ENCODE measurements at regions not wholly inside any gene's neighbourhood (a gene's known extent, or its start where the extent isn't known, plus 50 kb on each side); places are given as distances from the start of the nearest gene placed in this dataset.
"Not testable (repeated sequence)": the region's sequence is repeated elsewhere in the genome, so short reads cannot be mapped to it uniquely, and the experiment has no call there.

GRCh38 chr12:131335456-131335855 is 375.4 kb upstream of the SFSWAP start:
- no peak overlapping the region for H3K9ac ChIP-seq (ENCODE audit: insufficient read depth in 1 of 2, low read length in 2 of 2)
- peaks cover 0 to 2% (median 0%) of the 10 kb centered on the region in 4 donors for H3K9me3 ChIP-seq (ENCODE audit: control insufficient read depth in 4 of 4, insufficient read depth in 3 of 4, low read length in 3 of 4)
- no peak for ATAC-seq (ENCODE audit: insufficient read depth, low FRiP score)
- H3K27me3 ChIP-seq (ENCODE audit: control insufficient read depth in 3 of 3, insufficient read depth in 3 of 3, low read length in 2 of 3): peaks cover 0 to 4% (median 0%) of the 10 kb centered on the region in 3 donors
- TF ChIP-seq CTCF (IDR thresholded peaks at IDR 0.05; ENCODE audit: control extremely low read depth, extremely low read depth): no peak
- 54 to 58% methylated on average over 4 of the region's 4 CpGs for WGBS, 2 donors
- no peaks in the 10 kb centered on the region for H3K4me1 ChIP-seq (ENCODE audit: control insufficient read depth in 5 of 5, insufficient read depth in 5 of 5, low read length in 5 of 5)
- DNase-seq: no peak
- H3K4me3 ChIP-seq: no peak overlapping the region
- H3K36me3 ChIP-seq (ENCODE audit: control insufficient read depth in 4 of 4, insufficient read depth in 4 of 4, low read length in 4 of 4): no peaks in the 10 kb centered on the region
- no peak overlapping the region for H3K27ac ChIP-seq (ENCODE audit: low read depth in 1 of 2, low read length in 1 of 2)

- ATAC-seq (ENCODE audit: insufficient read depth, low FRiP score): not testable (repeated sequence)
- WGBS, 2 donors: 51 to 60% methylated on average over 3 of the region's 3 CpGs
These were observed 373.0 kb upstream of the SFSWAP start for GRCh38 chr12:131337861-131338260.

GRCh38 chr12:131340616-131341210 is 370.2 kb upstream of the SFSWAP start:
- no peak overlapping the region for H3K9ac ChIP-seq (ENCODE audit: insufficient read depth in 1 of 2, low read length in 2 of 2)

More at GRCh38 chr12:131337861-131338260, 373.0 kb upstream of the SFSWAP start:
- H3K9ac ChIP-seq (ENCODE audit: insufficient read depth in 1 of 2, low read length in 2 of 2); H3K36me3 ChIP-seq (ENCODE audit: control insufficient read depth in 4 of 4, insufficient read depth in 4 of 4, low read length in 4 of 4); H3K27me3 ChIP-seq (ENCODE audit: control insufficient read depth in 3 of 3, insufficient read depth in 3 of 3, low read length in 2 of 3); H3K4me1 ChIP-seq (ENCODE audit: control insufficient read depth in 5 of 5, insufficient read depth in 5 of 5, low read length in 5 of 5); H3K27ac ChIP-seq (ENCODE audit: low read depth in 1 of 2, low read length in 1 of 2); H3K9me3 ChIP-seq (ENCODE audit: control insufficient read depth in 4 of 4, insufficient read depth in 3 of 4, low read length in 3 of 4); DNase-seq; H3K4me3 ChIP-seq: not testable (repeated sequence)

GRCh38 chr12:131341608-131342007 is 369.3 kb upstream of the SFSWAP start:
- DNase-seq: not testable (repeated sequence)

More at GRCh38 chr12:131340616-131341210, 370.2 kb upstream of the SFSWAP start:
- WGBS, 2 donors: 81 to 90% methylated on average over 13 of the region's 13 CpGs
- no peak for ATAC-seq (ENCODE audit: insufficient read depth, low FRiP score)
- Histone ChIP-seq H3K27me3 (ENCODE audit: control insufficient read depth in 3 of 3, insufficient read depth in 3 of 3, low read length in 2 of 3) (no peaks in the 10 kb centered on the region), H3K27ac (ENCODE audit: low read depth in 1 of 2, low read length in 1 of 2) (no peak overlapping the region), H3K4me1 (ENCODE audit: control insufficient read depth in 5 of 5, insufficient read depth in 5 of 5, low read length in 5 of 5) (no peaks in the 10 kb centered on the region), H3K36me3 (ENCODE audit: control insufficient read depth in 4 of 4, insufficient read depth in 4 of 4, low read length in 4 of 4) (no peaks in the 10 kb centered on the region), H3K4me3 (no peak overlapping the region), H3K9me3 (ENCODE audit: control insufficient read depth in 4 of 4, insufficient read depth in 3 of 4, low read length in 3 of 4) (no peaks in the 10 kb centered on the region)
- DNase-seq: no peak
- no peak for TF ChIP-seq CTCF (IDR thresholded peaks at IDR 0.05; ENCODE audit: control extremely low read depth, extremely low read depth)

GRCh38 chr12:131343436-131343835 is 367.5 kb upstream of the SFSWAP start:
- not testable (repeated sequence) for H3K27ac ChIP-seq (ENCODE audit: low read depth in 1 of 2, low read length in 1 of 2); H3K4me1 ChIP-seq (ENCODE audit: control insufficient read depth in 5 of 5, insufficient read depth in 5 of 5, low read length in 5 of 5); H3K9me3 ChIP-seq (ENCODE audit: control insufficient read depth in 4 of 4, insufficient read depth in 3 of 4, low read length in 3 of 4); H3K9ac ChIP-seq (ENCODE audit: insufficient read depth in 1 of 2, low read length in 2 of 2); ATAC-seq (ENCODE audit: insufficient read depth, low FRiP score); H3K4me3 ChIP-seq; DNase-seq; H3K36me3 ChIP-seq (ENCODE audit: control insufficient read depth in 4 of 4, insufficient read depth in 4 of 4, low read length in 4 of 4)
- peaks cover 0 to 10% (median 5%) of the 10 kb centered on the region in 3 donors for H3K27me3 ChIP-seq (ENCODE audit: control insufficient read depth in 3 of 3, insufficient read depth in 3 of 3, low read length in 2 of 3)
- 80 to 82% methylated on average over 3 of the region's 3 CpGs for WGBS, 2 donors

More at GRCh38 chr12:131341608-131342007, 369.3 kb upstream of the SFSWAP start:
- 63 to 65% methylated on average over 3 to 6 of the region's 6 CpGs for WGBS, 2 donors
- H3K36me3 ChIP-seq (ENCODE audit: control insufficient read depth in 4 of 4, insufficient read depth in 4 of 4, low read length in 4 of 4); H3K4me3 ChIP-seq; H3K27ac ChIP-seq (ENCODE audit: low read depth in 1 of 2, low read length in 1 of 2); H3K4me1 ChIP-seq (ENCODE audit: control insufficient read depth in 5 of 5, insufficient read depth in 5 of 5, low read length in 5 of 5); H3K9me3 ChIP-seq (ENCODE audit: control insufficient read depth in 4 of 4, insufficient read depth in 3 of 4, low read length in 3 of 4); H3K9ac ChIP-seq (ENCODE audit: insufficient read depth in 1 of 2, low read length in 2 of 2); H3K27me3 ChIP-seq (ENCODE audit: control insufficient read depth in 3 of 3, insufficient read depth in 3 of 3, low read length in 2 of 3); ATAC-seq (ENCODE audit: insufficient read depth, low FRiP score): not testable (repeated sequence)

GRCh38 chr12:131344715-131345520 is 366.0 kb upstream of the SFSWAP start:
- 71 to 72% methylated on average over 20 to 22 of the region's 22 CpGs for WGBS, 2 donors
- H3K9me3 ChIP-seq (ENCODE audit: control insufficient read depth in 4 of 4, insufficient read depth in 3 of 4, low read length in 3 of 4); H3K9ac ChIP-seq (ENCODE audit: insufficient read depth in 1 of 2, low read length in 2 of 2); H3K36me3 ChIP-seq (ENCODE audit: control insufficient read depth in 4 of 4, insufficient read depth in 4 of 4, low read length in 4 of 4); H3K4me1 ChIP-seq (ENCODE audit: control insufficient read depth in 5 of 5, insufficient read depth in 5 of 5, low read length in 5 of 5); H3K27ac ChIP-seq (ENCODE audit: low read depth in 1 of 2, low read length in 1 of 2); H3K4me3 ChIP-seq; ATAC-seq (ENCODE audit: insufficient read depth, low FRiP score); DNase-seq: not testable (repeated sequence)
- H3K27me3 ChIP-seq (ENCODE audit: control insufficient read depth in 3 of 3, insufficient read depth in 3 of 3, low read length in 2 of 3): peaks cover 0 to 19% (median 11%) of the 10 kb centered on the region in 3 donors
